Pancreas (tissue), 10 donors: ENCODE measurements at regions not wholly inside any gene's neighbourhood (a gene's known extent, or its start where the extent isn't known, plus 50 kb on each side); places are given as distances from the start of the nearest gene placed in this dataset.
"Not testable (repeated sequence)": the region's sequence is repeated elsewhere in the genome, so short reads cannot be mapped to it uniquely, and the experiment has no call there.

ENCODE experiments used
- ATAC-seq, 4 donors: fragments of 200-7000 bp; cut with Tn5 transposase; one replicate each; pipeline versions ENCODE4 v1.8.0 to v1.9.1; 2020; ENCODE audit warnings: mild to moderate bottlenecking in 4 of 4, moderate library complexity in 4 of 4
- DNase-seq, 6 donors: peaks; one replicate each; pipeline ENCODE4 v3.0.0-alpha.2; 2020
- FAIRE-seq: peaks from 2 replicates; lab custom pipeline; 2012; peaks lifted over from hg19 to GRCh38; lab: Jason Lieb, UNC
- H3K27ac ChIP-seq, 4 donors: fragments of 200-600 bp; sonication (generic); 1 replicate in 3 of 4; 2 replicates in 1 of 4; pipeline versions ENCODE4 v1.5.0 to v1.8.0; 2020
- H3K27me3 ChIP-seq, 4 donors: fragments of 200-600 bp; one replicate each; pipeline ENCODE4 v1.8.0; 2021
- H3K36me3 ChIP-seq, 3 donors: fragments of 200-600 bp; sonication (generic) in 1 of 3; one replicate each; pipeline versions ENCODE4 v1.5.0 to v1.8.0; 2020 to 2021
- H3K4me1 ChIP-seq, 3 donors: fragments of 200-600 bp; one replicate each; pipeline ENCODE4 v1.8.0; 2021
- H3K4me3 ChIP-seq, 4 donors: fragments of 200-600 bp; sonication (generic) in 2 of 4; one replicate each; pipeline versions ENCODE4 v1.5.0 to v1.8.0; 2020 to 2021
- H3K9me3 ChIP-seq, 4 donors: fragments of 200-600 bp; one replicate each; pipeline ENCODE4 v1.8.0; 2021
- CTCF ChIP-seq, 4 donors: fragments of 200-600 bp; sonication (generic) in 3 of 4; IDR thresholded peaks; one replicate each; pipeline versions ENCODE4 v1.5.0 to v1.8.0; 2021; ENCODE audit warnings: antibody characterized with exemption in 4 of 4
- WGBS, 2 donors: extraction: QIAGEN DNeasy Blood & Tissue Kit; methylation state at CpG; one replicate each; pipeline ENCODE4 v1.1.7; 2013; 5-methylcytosine and 5-hydroxymethylcytosine counted together
- intact Hi-C, 3 donors: fragments of 100-400 bp; cut with DNase I; formaldehyde crosslinking; loops; one replicate each; pipeline versions ENCODE4 v1.11.1 to v1.14.2; 2022
- donor health status: healthy with polysubstance abuse.
- donor health status: DM: no; HTN: no; CAD: no; lungs with moderate emphysema.
- donor health status: DM: no; HTN: no; CAD: no.
- donor health status: control.
- donor health status: control.
- donor health status: Bipolar disorder and iron deficiency.
- donor health status: DM: yes; HTN: yes; CAD: no.
- donor health status: DM: no; HTN: no; CAD: no.
- donor health status: DM: no; HTN: no; CAD: no.
- donor health status: DM: yes; HTN: yes; CAD: no.

- FAIRE-seq (no peak), ATAC-seq (no peak), DNase-seq (no peak)
- no peak for TF ChIP-seq CTCF (IDR thresholded peaks at IDR 0.05)
- no peaks in the 10 kb centered on the region for H3K9me3 ChIP-seq
- no peaks in the 10 kb centered on the region for H3K36me3 ChIP-seq
- no peak overlapping the region for H3K27ac ChIP-seq
- no peaks in the 10 kb centered on the region for H3K27me3 ChIP-seq
- intact Hi-C loops = no loop called here
- H3K4me3 ChIP-seq = no peak overlapping the region
- 45 to 55% methylated on average over 3 of the region's 3 CpGs for WGBS, 2 donors
- H3K4me1 ChIP-seq = no peaks in the 10 kb centered on the region
Measured at GRCh38 chr16:17964196-17964595, 372.3 kb downstream of the NPIPA8 start.

- Histone ChIP-seq H3K27me3 (no peaks in the 10 kb centered on the region), H3K4me3 (no peak overlapping the region), H3K36me3 (no peaks in the 10 kb centered on the region), H3K9me3 (no peaks in the 10 kb centered on the region), H3K27ac (no peak overlapping the region), H3K4me1 (no peaks in the 10 kb centered on the region)
- DNase-seq (no peak), FAIRE-seq (no peak), ATAC-seq (no peak)
- WGBS, 2 donors = 52 to 60% methylated on average over 12 of the region's 12 CpGs
- intact Hi-C loops = no loop called here
- TF ChIP-seq CTCF (IDR thresholded peaks at IDR 0.05) = no peak
Measured at GRCh38 chr16:17963185-17963836, 373.2 kb downstream of the NPIPA8 start.

- no peaks in the 10 kb centered on the region for H3K36me3 ChIP-seq
- ATAC-seq = no peak
Measured at GRCh38 chr16:17962726-17963125, 373.8 kb downstream of the NPIPA8 start.

GRCh38 chr16:17961822-17962221 is 374.7 kb downstream of the NPIPA8 start:
- intact Hi-C loops, ATAC-seq, H3K27me3 ChIP-seq, H3K4me1 ChIP-seq, FAIRE-seq, H3K27ac ChIP-seq, H3K36me3 ChIP-seq, H3K9me3 ChIP-seq, H3K4me3 ChIP-seq, DNase-seq: not testable (repeated sequence)
- 63 to 77% methylated on average over 8 of the region's 8 CpGs for WGBS, 2 donors

More at GRCh38 chr16:17962726-17963125, 373.8 kb downstream of the NPIPA8 start:
- intact Hi-C loops = no loop called here
- FAIRE-seq (no peak), DNase-seq (no peak)
- Histone ChIP-seq H3K27me3 (no peaks in the 10 kb centered on the region), H3K4me3 (no peak overlapping the region), H3K27ac (no peak overlapping the region), H3K4me1 (no peaks in the 10 kb centered on the region), H3K9me3 (no peaks in the 10 kb centered on the region)
- WGBS, 2 donors = 52 to 55% methylated on average over 3 of the region's 3 CpGs
- no peak for TF ChIP-seq CTCF (IDR thresholded peaks at IDR 0.05)

GRCh38 chr16:17951378-17951777 is 385.2 kb downstream of the NPIPA8 start:
- WGBS, 2 donors = 28 to 42% methylated on average over 4 of the region's 4 CpGs
- no peaks in the 10 kb centered on the region for H3K9me3 ChIP-seq
- FAIRE-seq = no peak
- no peak overlapping the region for H3K27ac ChIP-seq
- H3K4me3 ChIP-seq = no peak overlapping the region
- ATAC-seq = no peak
- TF ChIP-seq CTCF (IDR thresholded peaks at IDR 0.05) = no peak
- no peaks in the 10 kb centered on the region for H3K4me1 ChIP-seq
- no peak for DNase-seq
- H3K27me3 ChIP-seq = no peaks in the 10 kb centered on the region
- intact Hi-C loops = no loop called here
- H3K36me3 ChIP-seq = no peaks in the 10 kb centered on the region
